ENCODE measurements at regions not wholly inside any gene's neighbourhood (a gene's known extent, or its start where the extent isn't known, plus 50 kb on each side); places are given as distances from the start of the nearest gene placed in this dataset.

DNA sequence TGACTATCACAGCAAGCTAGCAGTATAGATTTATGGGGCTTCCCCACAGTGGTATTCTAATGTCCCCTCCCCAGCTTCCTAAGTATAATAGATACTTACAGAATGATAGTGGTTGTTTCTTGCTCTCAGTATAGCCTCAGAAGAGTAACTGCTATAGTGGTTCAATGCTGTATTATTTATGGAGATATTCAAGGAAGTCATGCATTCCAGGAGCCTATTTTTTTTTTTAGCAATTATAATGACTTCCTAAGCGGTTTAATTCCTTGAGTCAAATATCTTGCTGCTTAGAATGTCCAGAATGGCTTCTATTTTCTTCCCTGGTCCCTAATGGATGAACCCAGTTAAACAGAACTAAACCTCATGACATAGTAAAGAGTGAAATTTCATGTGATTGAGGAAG is 451.5 kb upstream of the SEMA3D start:
- DNase-seq (ENCODE audit: extremely low read depth in 1 of 4, low spot score in 3 of 4) = no peak
- Histone ChIP-seq H3K4me2 (ENCODE audit: insufficient read depth, low read length) (no peak overlapping the region), H3K9me3 (replicated peaks; ENCODE audit: control insufficient read depth, insufficient read depth, low read depth, low read length) (no peaks in the 10 kb centered on the region), H2AFZ (ENCODE audit: low read depth, low read length) (no peak overlapping the region), H3K9ac (ENCODE audit: insufficient read depth in 1 of 2, low read depth in 2 of 2, low read length in 2 of 2) (no peak overlapping the region), H3K27ac (ENCODE audit: extremely low read depth, low read depth, low read length) (no peak overlapping the region), H4K20me1 (replicated peaks; ENCODE audit: control insufficient read depth, insufficient read depth, low read length) (no peaks in the 10 kb centered on the region), H3K4me3 (no peak overlapping the region), H3K4me1 (replicated peaks in 1 of 2; ENCODE audit: control insufficient read depth in 2 of 2, insufficient read depth in 2 of 2, low read length in 2 of 2) (no peaks in the 10 kb centered on the region), H3K27me3 (ENCODE audit: control insufficient read depth in 2 of 2, insufficient read depth in 2 of 2, low read length in 2 of 2) (no peaks in the 10 kb centered on the region), H3K36me3 (ENCODE audit: control insufficient read depth, insufficient read depth, low read length) (no peaks in the 10 kb centered on the region), H3K9me1 (ENCODE audit: control insufficient read depth, insufficient read depth, low read length) (no peaks in the 10 kb centered on the region), H3K79me2 (ENCODE audit: control insufficient read depth, insufficient read depth, low read length) (no peaks in the 10 kb centered on the region)
- BruUV-seq (replicated peaks) = no TSS peak
- no peak for ATAC-seq
- 0% methylated on average over 1 of the region's 1 CpG for WGBS (ENCODE audit: insufficient coverage, low coverage, missing lambda C conversion rate)
- TF ChIP-seq, protein P1, sequence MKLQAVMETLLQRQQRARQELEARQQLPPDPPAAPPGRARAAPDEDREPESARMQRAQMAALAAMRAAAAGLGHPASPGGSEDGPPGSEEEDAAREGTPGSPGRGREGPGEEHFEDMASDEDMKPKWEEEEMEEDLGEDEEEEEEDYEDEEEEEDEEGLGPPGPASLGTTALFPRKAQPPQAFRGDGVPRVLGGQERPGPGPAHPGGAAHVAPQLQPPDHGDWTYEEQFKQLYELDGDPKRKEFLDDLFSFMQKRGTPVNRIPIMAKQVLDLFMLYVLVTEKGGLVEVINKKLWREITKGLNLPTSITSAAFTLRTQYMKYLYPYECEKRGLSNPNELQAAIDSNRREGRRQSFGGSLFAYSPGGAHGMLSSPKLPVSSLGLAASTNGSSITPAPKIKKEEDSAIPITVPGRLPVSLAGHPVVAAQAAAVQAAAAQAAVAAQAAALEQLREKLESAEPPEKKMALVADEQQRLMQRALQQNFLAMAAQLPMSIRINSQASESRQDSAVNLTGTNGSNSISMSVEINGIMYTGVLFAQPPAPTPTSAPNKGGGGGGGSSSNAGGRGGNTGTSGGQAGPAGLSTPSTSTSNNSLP (IDR thresholded peaks at IDR 0.05; ENCODE audit: borderline replicate concordance, low read depth, low read length) = no peak
- TF ChIP-seq HNRNPK (IDR thresholded peaks at IDR 0.05; ENCODE audit: low read depth, low read length, poor library complexity, severe bottlenecking) (no peak), FOXA3 (CRISPR knock-in tag; conservative IDR thresholded peaks at IDR 0.05 in 1 of 2, IDR thresholded peaks at IDR 0.05 in 1 of 2) (no peak), ZNF124 (CRISPR knock-in tag; IDR thresholded peaks at IDR 0.05) (no peak)
- ChIA-PET POLR2A (no interaction called here), CTCF (ENCODE audit: low intra/inter-chr PET ratio) (no interaction called here)
- intact Hi-C loops (cut with micrococcal nuclease) = no loop called here
- in situ Hi-C loops (cut with MboI) = no loop called here
- no peak for FAIRE-seq

DNA sequence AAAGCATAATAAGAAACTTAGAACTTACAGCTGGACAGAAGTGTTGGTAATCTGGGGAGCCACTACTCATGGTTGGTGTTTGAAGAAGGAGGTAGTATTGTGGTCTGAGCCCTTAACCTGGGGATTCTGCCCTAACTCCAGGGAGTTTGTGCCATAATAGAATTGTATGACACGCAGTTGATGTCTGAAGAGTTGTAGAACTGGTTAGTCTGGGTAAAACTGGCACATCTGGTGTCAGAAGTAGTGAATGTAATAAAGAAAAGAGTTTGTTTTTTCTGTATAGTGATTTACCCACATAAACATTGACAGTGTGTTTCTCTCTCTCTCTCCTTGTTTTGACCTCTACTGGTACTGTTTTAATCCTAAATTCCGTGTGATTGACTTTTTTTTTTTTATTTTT is 448.1 kb upstream of the SEMA3D start:
- Histone ChIP-seq H3K9ac (ENCODE audit: insufficient read depth in 1 of 2, low read depth in 2 of 2, low read length in 2 of 2) (no peak overlapping the region), H3K27ac (ENCODE audit: extremely low read depth, low read depth, low read length) (no peak overlapping the region), H3K4me2 (ENCODE audit: insufficient read depth, low read length) (no peak overlapping the region), H3K36me3 (ENCODE audit: control insufficient read depth, insufficient read depth, low read length) (no peaks in the 10 kb centered on the region), H3K9me3 (replicated peaks; ENCODE audit: control insufficient read depth, insufficient read depth, low read depth, low read length) (no peaks in the 10 kb centered on the region), H3K4me3 (no peak overlapping the region), H4K20me1 (replicated peaks; ENCODE audit: control insufficient read depth, insufficient read depth, low read length) (no peaks in the 10 kb centered on the region), H2AFZ (ENCODE audit: low read depth, low read length) (no peak overlapping the region), H3K79me2 (ENCODE audit: control insufficient read depth, insufficient read depth, low read length) (no peaks in the 10 kb centered on the region), H3K27me3 (ENCODE audit: control insufficient read depth in 2 of 2, insufficient read depth in 2 of 2, low read length in 2 of 2) (no peaks in the 10 kb centered on the region), H3K9me1 (ENCODE audit: control insufficient read depth, insufficient read depth, low read length) (no peaks in the 10 kb centered on the region), H3K4me1 (replicated peaks in 1 of 2; ENCODE audit: control insufficient read depth in 2 of 2, insufficient read depth in 2 of 2, low read length in 2 of 2) (no peaks in the 10 kb centered on the region)
- in situ Hi-C loops (cut with MboI) (no loop called here), intact Hi-C loops (cut with micrococcal nuclease) (no loop called here)
- DNase-seq (ENCODE audit: extremely low read depth in 1 of 4, low spot score in 3 of 4) = no peak
- WGBS (ENCODE audit: insufficient coverage, low coverage, missing lambda C conversion rate) = 0% methylated on average over 2 of the region's 2 CpGs
- ATAC-seq = no peak
- BruUV-seq (replicated peaks) = no TSS peak
- POLR2A ChIA-PET = no interaction called here
- FAIRE-seq = no peak
- CTCF ChIA-PET (ENCODE audit: low intra/inter-chr PET ratio) = no interaction called here
- TF ChIP-seq, protein P2, sequence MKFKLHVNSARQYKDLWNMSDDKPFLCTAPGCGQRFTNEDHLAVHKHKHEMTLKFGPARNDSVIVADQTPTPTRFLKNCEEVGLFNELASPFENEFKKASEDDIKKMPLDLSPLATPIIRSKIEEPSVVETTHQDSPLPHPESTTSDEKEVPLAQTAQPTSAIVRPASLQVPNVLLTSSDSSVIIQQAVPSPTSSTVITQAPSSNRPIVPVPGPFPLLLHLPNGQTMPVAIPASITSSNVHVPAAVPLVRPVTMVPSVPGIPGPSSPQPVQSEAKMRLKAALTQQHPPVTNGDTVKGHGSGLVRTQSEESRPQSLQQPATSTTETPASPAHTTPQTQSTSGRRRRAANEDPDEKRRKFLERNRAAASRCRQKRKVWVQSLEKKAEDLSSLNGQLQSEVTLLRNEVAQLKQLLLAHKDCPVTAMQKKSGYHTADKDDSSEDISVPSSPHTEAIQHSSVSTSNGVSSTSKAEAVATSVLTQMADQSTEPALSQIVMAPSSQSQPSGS (CRISPR knock-in tag; IDR thresholded peaks at IDR 0.05) = no peak
- no peak for TF ChIP-seq HNRNPL (IDR thresholded peaks at IDR 0.05; ENCODE audit: low read depth, low read length)
- no peak for TF ChIP-seq PRMT5 (CRISPR knock-in tag; IDR thresholded peaks at IDR 0.05)
- no peak for TF ChIP-seq NR1H2 (CRISPR knock-in tag; IDR thresholded peaks at IDR 0.05)

All from K562 (cell line).